Thyroid gland (tissue), 4 donors: ENCODE measurements at regions not wholly inside any gene's neighbourhood (a gene's known extent, or its start where the extent isn't known, plus 50 kb on each side); places are given as distances from the start of the nearest gene placed in this dataset.

ENCODE experiments used
- POLR2A ChIP-seq, 2 donors: fragments of 450-650 bp; IDR thresholded peaks; one replicate each; pipeline ENCODE4 v1.6.1; 2017; ENCODE audit warnings: antibody characterized with exemption in 2 of 2, mild to moderate bottlenecking in 2 of 2, moderate library complexity in 1 of 2
- TF ChIP-seq, protein P1 (sequence below), 6 experiments: fragments of 200-600 bp in 3 of 6; fragments of 450-650 bp in 3 of 6; sonication (generic) in 3 of 6; IDR thresholded peaks; one replicate each; pipeline ENCODE4 v1.5.1; 2016 to 2019; ENCODE audit warnings: antibody characterized with exemption in 6 of 6, mild to moderate bottlenecking in 2 of 6, inconsistent platforms in 1 of 6, moderate library complexity in 1 of 6

DNA sequence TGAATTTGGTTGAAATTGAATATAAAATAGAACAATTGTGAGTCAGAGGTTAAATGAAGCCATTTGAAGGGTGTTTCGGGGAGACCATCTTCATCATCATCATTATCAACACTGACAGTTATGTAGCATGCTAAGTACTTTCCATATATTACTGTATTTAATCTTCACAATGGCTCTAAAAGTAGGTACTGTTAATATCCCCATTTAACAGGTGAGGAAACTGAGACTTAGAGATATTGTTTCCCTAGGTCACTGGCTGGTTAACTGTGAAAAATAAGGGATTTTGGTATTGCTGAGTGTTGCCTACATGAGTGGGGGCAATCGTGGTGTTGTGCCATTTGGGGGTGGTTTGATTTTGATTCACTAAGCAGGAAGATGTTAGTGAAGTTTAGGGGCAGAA, 100.3 kb downstream of the TBX19 start:
- TF ChIP-seq, protein P1, sequence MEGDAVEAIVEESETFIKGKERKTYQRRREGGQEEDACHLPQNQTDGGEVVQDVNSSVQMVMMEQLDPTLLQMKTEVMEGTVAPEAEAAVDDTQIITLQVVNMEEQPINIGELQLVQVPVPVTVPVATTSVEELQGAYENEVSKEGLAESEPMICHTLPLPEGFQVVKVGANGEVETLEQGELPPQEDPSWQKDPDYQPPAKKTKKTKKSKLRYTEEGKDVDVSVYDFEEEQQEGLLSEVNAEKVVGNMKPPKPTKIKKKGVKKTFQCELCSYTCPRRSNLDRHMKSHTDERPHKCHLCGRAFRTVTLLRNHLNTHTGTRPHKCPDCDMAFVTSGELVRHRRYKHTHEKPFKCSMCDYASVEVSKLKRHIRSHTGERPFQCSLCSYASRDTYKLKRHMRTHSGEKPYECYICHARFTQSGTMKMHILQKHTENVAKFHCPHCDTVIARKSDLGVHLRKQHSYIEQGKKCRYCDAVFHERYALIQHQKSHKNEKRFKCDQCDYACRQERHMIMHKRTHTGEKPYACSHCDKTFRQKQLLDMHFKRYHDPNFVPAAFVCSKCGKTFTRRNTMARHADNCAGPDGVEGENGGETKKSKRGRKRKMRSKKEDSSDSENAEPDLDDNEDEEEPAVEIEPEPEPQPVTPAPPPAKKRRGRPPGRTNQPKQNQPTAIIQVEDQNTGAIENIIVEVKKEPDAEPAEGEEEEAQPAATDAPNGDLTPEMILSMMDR (IDR thresholded peaks at IDR 0.05), result no peak
- no peak for TF ChIP-seq POLR2A (IDR thresholded peaks at IDR 0.05)
